ENCODE measurements at regions not wholly inside any gene's neighbourhood (a gene's known extent, or its start where the extent isn't known, plus 50 kb on each side); places are given as distances from the start of the nearest gene placed in this dataset.

DNA sequence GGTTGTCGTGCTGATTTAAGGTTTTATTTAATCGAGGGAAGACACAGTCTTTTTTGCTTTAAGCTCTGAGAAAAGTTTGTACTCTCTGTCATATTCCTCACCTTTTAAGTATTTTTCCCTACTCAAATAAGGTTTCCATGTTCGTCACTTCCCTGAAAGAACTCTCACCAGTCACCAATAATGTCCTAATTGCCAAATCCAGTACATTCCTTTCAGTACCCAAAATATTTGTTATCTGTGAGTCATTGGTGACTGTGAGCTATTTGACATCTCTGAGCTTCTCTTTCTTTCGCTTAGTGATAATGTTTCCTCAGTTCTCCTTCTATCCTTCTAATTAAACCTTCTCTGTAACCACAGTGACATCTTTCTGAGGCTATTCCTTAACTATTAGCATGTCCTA lies 874.2 kb upstream of the ADGRL2 start:
- TF ChIP-seq, protein P1, sequence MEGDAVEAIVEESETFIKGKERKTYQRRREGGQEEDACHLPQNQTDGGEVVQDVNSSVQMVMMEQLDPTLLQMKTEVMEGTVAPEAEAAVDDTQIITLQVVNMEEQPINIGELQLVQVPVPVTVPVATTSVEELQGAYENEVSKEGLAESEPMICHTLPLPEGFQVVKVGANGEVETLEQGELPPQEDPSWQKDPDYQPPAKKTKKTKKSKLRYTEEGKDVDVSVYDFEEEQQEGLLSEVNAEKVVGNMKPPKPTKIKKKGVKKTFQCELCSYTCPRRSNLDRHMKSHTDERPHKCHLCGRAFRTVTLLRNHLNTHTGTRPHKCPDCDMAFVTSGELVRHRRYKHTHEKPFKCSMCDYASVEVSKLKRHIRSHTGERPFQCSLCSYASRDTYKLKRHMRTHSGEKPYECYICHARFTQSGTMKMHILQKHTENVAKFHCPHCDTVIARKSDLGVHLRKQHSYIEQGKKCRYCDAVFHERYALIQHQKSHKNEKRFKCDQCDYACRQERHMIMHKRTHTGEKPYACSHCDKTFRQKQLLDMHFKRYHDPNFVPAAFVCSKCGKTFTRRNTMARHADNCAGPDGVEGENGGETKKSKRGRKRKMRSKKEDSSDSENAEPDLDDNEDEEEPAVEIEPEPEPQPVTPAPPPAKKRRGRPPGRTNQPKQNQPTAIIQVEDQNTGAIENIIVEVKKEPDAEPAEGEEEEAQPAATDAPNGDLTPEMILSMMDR (IDR thresholded peaks at IDR 0.05; ENCODE audit: insufficient read depth, low read length): no peak
- no peak for TF ChIP-seq REST (IDR thresholded peaks at IDR 0.05; ENCODE audit: insufficient replicate concordance, low read depth)
